Aorta (tissue), 5 donors: ENCODE measurements at regions not wholly inside any gene's neighbourhood (a gene's known extent, or its start where the extent isn't known, plus 50 kb on each side); places are given as distances from the start of the nearest gene placed in this dataset.
"Not testable (repeated sequence)": the region's sequence is repeated elsewhere in the genome, so short reads cannot be mapped to it uniquely, and the experiment has no call there.

Experiments used
- ATAC-seq: fragments of 200-7000 bp; cut with Tn5 transposase; one replicate; pipeline ENCODE4 v1.9.1; 2022; ENCODE audit warnings: moderate library complexity; ENCODE audit not compliant: low FRiP score
- DNase-seq, 2 donors: peaks; one replicate each; pipeline ENCODE4 v3.0.0-alpha.2; 2020
- H3K27ac ChIP-seq, 2 donors: one replicate each; pipeline ENCODE4 v1.5.1; 2013; ENCODE audit warnings: low read length in 2 of 2, mild to moderate bottlenecking in 2 of 2, moderate library complexity in 2 of 2, control low read depth in 1 of 2, inconsistent platforms in 1 of 2, low read depth in 1 of 2
- H3K27me3 ChIP-seq, 2 donors: one replicate each; pipeline ENCODE4 v1.6.1; 2013; ENCODE audit warnings: control low read depth in 1 of 2, low read length in 1 of 2, mild to moderate bottlenecking in 1 of 2, moderate library complexity in 1 of 2; ENCODE audit not compliant: insufficient read depth in 2 of 2, control insufficient read depth in 1 of 2
- H3K36me3 ChIP-seq, 2 donors: one replicate each; pipeline ENCODE4 v1.6.1; 2013; ENCODE audit warnings: control low read depth in 1 of 2, low read length in 1 of 2, mild to moderate bottlenecking in 1 of 2; ENCODE audit not compliant: insufficient read depth in 2 of 2, control insufficient read depth in 1 of 2
- H3K4me1 ChIP-seq, 2 donors: one replicate each; pipeline ENCODE4 v1.6.1; 2013; ENCODE audit warnings: low read length in 2 of 2, control low read depth in 1 of 2, mild to moderate bottlenecking in 1 of 2, moderate library complexity in 1 of 2; ENCODE audit not compliant: insufficient read depth in 2 of 2, control insufficient read depth in 1 of 2
- H3K4me3 ChIP-seq, 2 donors: one replicate each; pipeline ENCODE4 v1.5.1; 2013; ENCODE audit warnings: low read length in 2 of 2, control low read depth in 1 of 2, mild to moderate bottlenecking in 1 of 2
- H3K9me3 ChIP-seq: one replicate; pipeline ENCODE4 v1.6.1; 2013; ENCODE audit warnings: mild to moderate bottlenecking, low read length; ENCODE audit not compliant: control insufficient read depth
- WGBS, 2 donors: extraction: QIAGEN DNeasy Blood & Tissue Kit; methylation state at CpG; one replicate each; pipeline ENCODE4 v1.1.7; 2013; 5-methylcytosine and 5-hydroxymethylcytosine counted together
- intact Hi-C, 2 donors: fragments of 100-400 bp; cut with DNase I; formaldehyde crosslinking; loops; one replicate each; pipeline versions ENCODE4 v1.14.2 to v1.15.0; 2022
- donor health status: healthy with polysubstance abuse.
- donor health status: Bipolar disorder and iron deficiency.
- donor health status: DM: no; HTN: no; CAD: no.
- donor health status: DM: no; HTN: no; CAD: no.
- donor health status: DM: yes; HTN: yes; CAD: no.

DNA sequence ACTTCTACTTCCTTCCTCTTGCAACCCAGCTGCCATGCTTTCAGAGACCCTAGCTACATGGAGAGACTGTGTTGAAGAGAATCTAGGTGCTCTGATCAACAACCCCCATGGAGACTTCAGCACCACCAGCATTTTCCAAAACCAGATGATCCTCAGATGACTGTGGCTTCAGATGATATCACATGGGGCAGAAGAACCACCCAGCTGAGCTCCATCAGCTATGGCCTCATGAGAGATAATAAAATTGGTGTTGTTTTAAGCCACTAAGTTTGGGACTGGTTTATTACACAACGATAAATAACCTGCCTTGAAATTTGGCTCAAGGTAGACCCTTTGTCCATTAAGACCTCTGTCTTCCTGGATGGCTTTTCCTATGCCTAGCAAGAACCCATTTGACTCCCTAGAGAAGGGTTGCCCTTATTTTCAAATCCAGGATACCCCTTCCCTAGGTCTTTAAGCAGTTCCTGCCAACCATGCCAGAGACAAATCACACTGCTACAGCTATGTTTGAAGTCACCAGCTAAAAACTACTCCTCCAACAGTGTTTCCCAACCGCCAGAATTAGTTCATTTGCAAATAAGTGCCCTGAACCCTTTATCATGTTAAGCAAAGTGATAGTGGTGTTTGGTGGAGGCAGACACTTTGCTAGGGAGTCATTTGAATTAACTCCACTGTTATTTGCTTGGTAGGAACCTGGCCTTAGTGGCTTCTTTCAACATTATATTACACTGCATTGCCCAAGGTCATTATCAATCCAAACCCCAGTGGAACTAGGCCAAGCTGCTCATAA lies 136.9 kb upstream of the PALS2 start:
- Histone ChIP-seq H3K27ac (no peak overlapping the region), H3K27me3 (no peaks in the 10 kb centered on the region), H3K4me1 (no peaks in the 10 kb centered on the region), H3K4me3 (no peak overlapping the region), H3K9me3 (peaks cover 3% of the 10 kb centered on the region), H3K36me3 (peaks cover 0 to 1% of the 10 kb centered on the region in 2 donors)
- 76 to 83% methylated on average over 2 of the region's 2 CpGs for WGBS, 2 donors
- intact Hi-C loops: no loop called here
- ATAC-seq (no peak), DNase-seq (no peak)

DNA sequence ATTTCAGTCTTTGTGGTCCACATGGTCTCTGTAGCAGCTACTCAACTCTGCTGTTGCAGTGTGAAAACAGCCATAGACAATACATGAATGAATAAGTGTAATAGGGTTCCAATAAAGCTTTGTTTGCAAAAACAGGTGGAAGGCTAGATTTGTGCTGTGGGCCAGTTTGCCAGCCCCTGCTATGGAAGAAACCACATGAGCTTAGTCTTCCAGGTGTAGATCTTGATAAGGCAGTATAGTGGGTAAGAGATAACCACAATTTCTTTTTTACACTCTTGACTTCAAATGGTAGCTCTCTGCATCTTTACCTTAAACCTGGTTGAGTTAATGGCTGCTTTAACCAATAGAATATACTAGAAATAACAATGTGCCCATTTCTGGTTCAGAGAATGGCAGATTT lies 135.0 kb upstream of the PALS2 start:
- intact Hi-C loops: no loop called here
- no peak for ATAC-seq
- DNase-seq: no peak
- Histone ChIP-seq H3K9me3 (peaks cover 3% of the 10 kb centered on the region), H3K4me1 (no peaks in the 10 kb centered on the region), H3K36me3 (peaks cover 0 to 1% of the 10 kb centered on the region in 2 donors), H3K27me3 (no peaks in the 10 kb centered on the region), H3K4me3 (no peak overlapping the region), H3K27ac (no peak overlapping the region)

DNA sequence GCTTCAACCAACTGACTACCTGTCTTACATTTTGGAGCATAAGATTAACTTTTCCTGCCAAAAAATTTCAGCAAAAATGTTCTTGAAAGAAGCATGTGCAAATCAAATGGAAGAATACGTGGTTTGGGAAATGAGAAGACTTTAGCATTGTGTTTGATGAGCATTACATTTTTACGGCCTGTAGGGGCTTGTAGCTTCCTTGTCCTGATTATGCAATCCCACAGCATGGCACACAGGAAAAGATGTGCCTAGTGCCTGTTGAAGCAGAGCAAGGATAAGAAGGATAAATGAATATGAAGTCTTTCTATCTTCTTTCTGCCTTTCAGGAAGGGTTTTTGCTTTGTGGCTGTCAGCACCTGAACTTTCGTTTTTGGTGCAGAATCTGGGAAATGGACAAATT lies 134.1 kb upstream of the PALS2 start:
- H3K4me1 ChIP-seq, DNase-seq, H3K4me3 ChIP-seq, ATAC-seq, H3K27ac ChIP-seq, H3K9me3 ChIP-seq, H3K27me3 ChIP-seq, H3K36me3 ChIP-seq, intact Hi-C loops: not testable (repeated sequence)
- 77 to 79% methylated on average over 3 of the region's 3 CpGs for WGBS, 2 donors

- WGBS, 2 donors: 72 to 73% methylated on average over 3 of the region's 3 CpGs
- Histone ChIP-seq H3K4me3 (no peak overlapping the region), H3K27ac (no peak overlapping the region), H3K4me1 (no peaks in the 10 kb centered on the region), H3K27me3 (no peaks in the 10 kb centered on the region), H3K36me3 (peaks cover 0 to 1% of the 10 kb centered on the region in 2 donors), H3K9me3 (peaks cover 3% of the 10 kb centered on the region)
- DNase-seq: no peak
- intact Hi-C loops: no loop called here
- no peak for ATAC-seq
Measured at GRCh38 chr7:24440892-24441291, 132.4 kb upstream of the PALS2 start.

GRCh38 chr7:24441314-24442027 lies 131.8 kb upstream of the PALS2 start:
- intact Hi-C loops: no loop called here
- WGBS, 2 donors: 59 to 75% methylated on average over 7 of the region's 7 CpGs
- no peak overlapping the region for H3K27ac ChIP-seq
- H3K9me3 ChIP-seq: peaks cover 2% of the 10 kb centered on the region
- ATAC-seq (no peak), DNase-seq (no peak)
- H3K4me3 ChIP-seq: no peak overlapping the region
- no peaks in the 10 kb centered on the region for H3K4me1 ChIP-seq
- H3K27me3 ChIP-seq: no peaks in the 10 kb centered on the region
- no peaks in the 10 kb centered on the region for H3K36me3 ChIP-seq

DNA sequence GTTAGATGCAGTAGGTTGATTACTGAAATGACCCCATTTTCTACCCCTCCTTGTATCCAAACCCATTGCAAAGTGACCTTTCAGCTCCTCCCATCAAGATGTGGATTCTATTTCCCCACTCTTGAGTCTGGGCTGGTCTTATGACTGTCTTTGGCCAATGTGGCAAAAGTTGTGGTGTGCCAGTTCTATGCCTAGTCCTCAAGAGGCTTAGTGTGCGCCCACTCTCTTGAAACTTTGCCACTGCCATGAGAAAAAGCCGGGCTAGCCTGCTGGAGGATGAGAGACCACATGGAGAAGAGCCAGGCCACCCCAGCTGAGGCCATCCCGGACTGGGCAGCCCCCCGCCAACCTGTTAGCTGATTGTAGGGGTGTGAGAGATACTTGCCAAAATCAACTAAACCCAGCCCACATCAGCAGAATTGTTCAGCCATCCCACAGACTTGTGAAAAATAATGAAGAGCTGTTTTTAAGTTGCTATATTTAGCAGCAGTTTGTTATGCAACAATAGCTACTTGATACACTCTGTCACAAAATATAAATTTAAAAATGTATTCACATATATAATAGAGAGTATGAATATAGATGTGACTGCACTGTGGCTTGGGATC lies 131.0 kb upstream of the PALS2 start:
- intact Hi-C loops: no loop called here
- no peaks in the 10 kb centered on the region for H3K4me1 ChIP-seq
- DNase-seq (no peak), ATAC-seq (no peak)
- H3K36me3 ChIP-seq: no peaks in the 10 kb centered on the region
- H3K9me3 ChIP-seq: no peaks in the 10 kb centered on the region
- no peak overlapping the region for H3K27ac ChIP-seq
- H3K4me3 ChIP-seq: no peak overlapping the region
- no peaks in the 10 kb centered on the region for H3K27me3 ChIP-seq
- WGBS, 2 donors: 39 to 43% methylated on average over 4 of the region's 4 CpGs

DNA sequence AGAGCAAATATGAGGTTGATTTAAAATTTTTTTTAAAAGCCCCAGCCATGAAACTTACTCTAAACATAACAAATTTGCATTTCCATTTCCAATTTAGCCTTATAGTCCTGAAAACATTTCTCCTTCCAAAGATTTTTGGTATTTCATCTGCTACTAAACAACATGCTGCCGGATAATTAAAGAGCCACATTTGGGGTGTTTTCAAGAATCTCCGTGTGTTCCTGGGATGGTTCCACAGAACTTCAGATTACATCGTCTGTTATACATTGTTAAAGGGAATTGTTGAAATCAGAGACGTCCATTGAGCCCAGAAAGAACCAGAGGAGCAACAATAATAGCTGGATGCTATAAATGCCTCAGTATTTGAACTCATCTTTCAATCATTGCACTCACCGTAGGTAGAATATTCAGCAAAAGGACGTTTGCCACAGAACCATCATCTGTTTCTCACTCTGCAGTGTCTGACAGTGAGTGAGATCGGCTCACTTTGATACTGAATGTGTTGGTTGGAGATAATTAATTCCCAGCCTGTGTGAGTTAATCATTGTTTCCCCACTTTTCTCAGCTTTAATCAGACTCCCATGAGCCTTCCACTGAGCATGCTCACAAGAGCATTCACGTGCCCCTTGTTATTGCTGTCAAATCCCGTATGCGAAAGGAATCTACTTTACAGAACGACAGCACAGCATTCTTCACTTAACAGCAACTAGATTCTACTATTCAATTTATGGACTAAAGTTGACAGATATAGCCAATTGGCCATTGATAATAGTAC lies 128.4 kb upstream of the PALS2 start:
- intact Hi-C loops: no loop called here
- DNase-seq (no peak), ATAC-seq (no peak)
- Histone ChIP-seq H3K27ac (no peak overlapping the region), H3K27me3 (no peaks in the 10 kb centered on the region), H3K4me3 (no peak overlapping the region), H3K36me3 (no peaks in the 10 kb centered on the region), H3K4me1 (no peaks in the 10 kb centered on the region), H3K9me3 (no peaks in the 10 kb centered on the region)
- 60 to 61% methylated on average over 11 of the region's 11 CpGs for WGBS, 2 donors

GRCh38 chr7:24448038-24448437 lies 125.2 kb upstream of the PALS2 start:
- DNase-seq (no peak), ATAC-seq (no peak)
- intact Hi-C loops: no loop called here
- no peak overlapping the region for H3K27ac ChIP-seq
- H3K27me3 ChIP-seq: no peaks in the 10 kb centered on the region
- H3K9me3 ChIP-seq: no peaks in the 10 kb centered on the region
- no peaks in the 10 kb centered on the region for H3K36me3 ChIP-seq
- no peaks in the 10 kb centered on the region for H3K4me1 ChIP-seq
- H3K4me3 ChIP-seq: no peak overlapping the region
- WGBS, 2 donors: 73 to 78% methylated on average over 4 of the region's 4 CpGs
